GM23338 (cell line): ENCODE measurements at regions not wholly inside any gene's neighbourhood (a gene's known extent, or its start where the extent isn't known, plus 50 kb on each side); places are given as distances from the start of the nearest gene placed in this dataset.

Source experiments
- CREB1 ChIP-seq: fragments of 250-450 bp; sonication (Bioruptor Pico); IDR thresholded peaks from 2 replicates; pipeline ENCODE4 v1.5.0; 2020; ENCODE audit warnings: low read depth, mild to moderate bottlenecking, moderate library complexity
- CTCF ChIP-seq, 2 experiments: fragments of 200-600 bp in 1 of 2; sonication (generic) in 1 of 2; conservative IDR thresholded peaks; 2 replicates each; pipeline versions ENCODE4 v1.5.1 to v1.6.1; 2016 to 2017; ENCODE audit warnings: antibody characterized with exemption in 2 of 2, low read depth in 2 of 2, mild to moderate bottlenecking in 2 of 2, moderate library complexity in 1 of 2
- EZH2 ChIP-seq: fragments of 200-600 bp; sonication (generic); IDR thresholded peaks from one replicate; pipeline ENCODE4 v1.8.0; 2017; ENCODE audit warnings: antibody characterized with exemption, mild to moderate bottlenecking, low read depth; ENCODE audit not compliant: unreplicated experiment
- EZH2phosphoT487 ChIP-seq: fragments of 200-600 bp; sonication (generic); IDR thresholded peaks from one replicate; pipeline ENCODE4 v1.8.1; 2018; ENCODE audit warnings: antibody characterized with exemption; ENCODE audit not compliant: unreplicated experiment
- JUNB ChIP-seq: IDR thresholded peaks from one replicate; pipeline ENCODE4 v1.6.1; 2016; ENCODE audit warnings: antibody characterized with exemption; ENCODE audit not compliant: unreplicated experiment
- NANOG ChIP-seq: IDR thresholded peaks from 2 replicates; pipeline ENCODE4 v1.6.1; 2016; ENCODE audit warnings: antibody characterized with exemption, borderline replicate concordance
- POLR2AphosphoS5 ChIP-seq: IDR thresholded peaks from 2 replicates; pipeline ENCODE4 v1.6.1; 2016; ENCODE audit warnings: antibody characterized with exemption, low read depth
- REST ChIP-seq: IDR thresholded peaks from one replicate; pipeline ENCODE4 v1.6.1; 2018; ENCODE audit warnings: antibody characterized with exemption; ENCODE audit not compliant: unreplicated experiment
- STAT1 ChIP-seq: IDR thresholded peaks from one replicate; pipeline ENCODE4 v1.6.1; 2016; ENCODE audit warnings: antibody characterized with exemption; ENCODE audit not compliant: unreplicated experiment

- TF ChIP-seq REST = no peak
- TF ChIP-seq CTCF (conservative IDR thresholded peaks at IDR 0.05; ENCODE audit: low read depth in 2 of 2) = no peak
- no peak for TF ChIP-seq EZH2phosphoT487
- no peak for TF ChIP-seq POLR2AphosphoS5
- no peak for TF ChIP-seq EZH2
- TF ChIP-seq CREB1 (CRISPR knock-in tag) = no peak
- no peak for TF ChIP-seq NANOG
- no peak for TF ChIP-seq JUNB
- TF ChIP-seq STAT1 = no peak
Measured at GRCh38 chr12:91889910-91890309, 255.7 kb downstream of the BTG1 start.
